ENCODE measurements at regions not wholly inside any gene's neighbourhood (a gene's known extent, or its start where the extent isn't known, plus 50 kb on each side); places are given as distances from the start of the nearest gene placed in this dataset.

DNA sequence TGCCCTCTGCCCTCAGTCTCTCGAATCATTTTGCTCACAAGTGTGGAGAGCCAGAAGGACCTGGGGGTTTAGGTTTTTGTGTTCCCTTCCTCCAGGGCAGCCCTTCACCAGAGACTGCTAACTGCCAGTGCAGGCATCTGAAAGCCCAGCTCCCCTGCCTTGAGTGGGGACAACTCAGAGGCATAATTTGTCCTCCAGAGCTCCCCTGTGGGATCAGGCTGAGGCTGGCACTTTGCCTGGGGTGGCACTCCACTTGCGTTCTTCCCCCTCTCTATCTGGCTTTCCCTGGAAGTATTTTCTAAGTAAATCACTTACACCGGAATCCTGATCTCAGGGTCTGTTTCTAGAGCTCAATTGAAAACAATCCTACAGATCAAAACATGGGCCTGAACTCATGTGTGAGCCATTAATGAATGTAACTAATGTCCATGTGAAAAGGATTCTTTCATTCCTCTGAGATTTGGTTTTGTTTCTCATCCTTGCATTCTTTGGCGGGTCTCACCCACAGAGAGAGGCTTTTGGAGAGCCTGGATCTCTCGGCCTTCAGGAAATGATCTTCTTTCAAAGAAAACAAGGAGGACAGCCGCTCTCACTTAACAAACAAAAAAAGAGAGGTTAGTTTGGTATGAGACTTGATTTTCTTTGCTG, 125.7 kb upstream of the RIPOR2 start:
- peaks cover 16% of the 10 kb centered on the region for H3K4me1 Mint-ChIP-seq
- no peaks in the 10 kb centered on the region for H3K36me3 Mint-ChIP-seq
- ATAC-seq = no peak
- H3K9me3 Mint-ChIP-seq = no peaks in the 10 kb centered on the region
- peak overlapping the region; percentile 3 for H3K27ac Mint-ChIP-seq
- H3K27me3 Mint-ChIP-seq = no peaks in the 10 kb centered on the region
- H3K4me3 Mint-ChIP-seq = no peak overlapping the region

DNA sequence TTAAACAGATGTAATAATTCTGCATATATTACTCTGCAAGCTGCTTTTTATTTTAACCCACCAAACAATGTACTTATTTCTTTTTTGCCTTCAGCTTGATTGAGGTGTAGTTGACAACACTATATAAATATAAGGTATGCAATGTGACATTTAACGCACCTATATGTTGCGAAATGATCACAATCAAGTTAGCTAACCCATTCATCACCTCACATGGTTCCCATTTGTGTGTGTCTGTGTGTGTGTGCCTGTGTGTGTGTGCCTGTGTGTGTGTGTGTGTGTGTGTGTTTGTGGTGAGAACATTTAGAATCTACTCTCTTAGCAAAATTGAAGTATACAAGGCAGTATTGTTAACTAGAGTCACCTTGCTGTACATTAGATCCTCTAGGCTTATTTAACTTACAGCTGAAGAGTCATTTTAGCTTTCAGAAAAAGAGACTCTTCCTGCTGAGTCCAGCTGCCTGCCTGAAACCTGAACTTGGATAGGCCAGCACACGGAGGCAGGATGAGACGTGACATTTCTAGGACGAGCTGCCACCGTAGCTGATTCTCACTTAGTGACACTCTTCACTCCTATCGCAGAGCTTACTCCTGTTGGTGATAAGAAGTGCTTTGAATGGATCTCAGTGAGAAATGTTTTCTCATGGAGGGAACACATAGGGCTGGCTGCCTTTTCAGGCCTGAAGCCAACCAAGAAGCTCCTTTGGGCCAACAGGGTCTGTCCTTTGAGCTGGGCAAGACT, 126.5 kb upstream of the RIPOR2 start:
- ATAC-seq = no peak
- no peak overlapping the region for H3K4me3 Mint-ChIP-seq
- H3K27me3 Mint-ChIP-seq = no peaks in the 10 kb centered on the region
- no peaks in the 10 kb centered on the region for H3K9me3 Mint-ChIP-seq
- H3K4me1 Mint-ChIP-seq = peaks cover 10% of the 10 kb centered on the region
- H3K27ac Mint-ChIP-seq = no peak overlapping the region
- H3K36me3 Mint-ChIP-seq = no peaks in the 10 kb centered on the region

DNA sequence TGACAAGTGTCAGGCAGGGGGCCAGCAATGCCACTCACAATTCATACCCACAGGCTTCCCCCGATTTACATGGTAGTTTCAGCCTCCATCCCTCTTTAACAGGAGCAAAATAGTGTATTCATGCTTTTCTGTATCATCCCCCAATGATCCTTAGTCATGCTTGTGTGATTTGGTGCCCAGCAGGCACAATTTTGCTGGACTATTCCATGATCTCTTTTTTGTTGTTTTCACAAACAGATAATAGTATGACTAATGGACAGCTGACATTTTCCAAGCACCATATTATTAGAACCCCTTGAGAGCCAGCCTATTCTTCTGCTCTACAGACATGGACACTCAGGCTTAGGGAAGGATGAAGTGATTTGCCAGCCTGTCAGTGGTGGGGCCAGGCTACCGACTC, 128.2 kb upstream of the RIPOR2 start:
- no peak for ATAC-seq
- no peaks in the 10 kb centered on the region for H3K27me3 Mint-ChIP-seq
- H3K4me3 Mint-ChIP-seq = no peak overlapping the region
- H3K4me1 Mint-ChIP-seq = no peaks in the 10 kb centered on the region
- no peaks in the 10 kb centered on the region for H3K9me3 Mint-ChIP-seq
- no peak overlapping the region for H3K27ac Mint-ChIP-seq
- no peaks in the 10 kb centered on the region for H3K36me3 Mint-ChIP-seq

- no peaks in the 10 kb centered on the region for H3K9me3 Mint-ChIP-seq
- no peaks in the 10 kb centered on the region for H3K4me1 Mint-ChIP-seq
- no peak overlapping the region for H3K27ac Mint-ChIP-seq
- no peak for ATAC-seq
- H3K36me3 Mint-ChIP-seq = no peaks in the 10 kb centered on the region
- no peaks in the 10 kb centered on the region for H3K27me3 Mint-ChIP-seq
- H3K4me3 Mint-ChIP-seq = no peak overlapping the region
Observed at GRCh38 chr6:25065666-25066065, 129.9 kb upstream of the RIPOR2 start.

DNA sequence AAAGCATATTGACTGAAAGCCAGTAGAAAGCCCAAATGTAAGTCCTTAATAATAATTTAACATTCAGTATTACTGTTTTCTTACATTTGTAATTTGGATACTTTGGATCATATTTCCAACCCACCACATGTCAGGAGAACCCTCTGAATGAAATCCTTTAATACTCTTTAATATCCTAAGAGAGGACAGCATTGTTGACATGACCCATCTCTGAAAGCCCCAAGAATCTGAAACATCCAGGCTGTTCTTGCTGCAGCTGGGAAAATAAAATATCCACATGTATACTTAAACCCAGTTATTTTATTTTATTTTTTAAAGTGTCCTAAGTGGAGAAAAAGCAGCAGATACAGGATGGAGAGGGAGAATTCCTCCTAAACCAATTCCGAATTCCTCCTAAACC, 130.8 kb upstream of the RIPOR2 start:
- Mint-ChIP-seq H3K27ac (no peak overlapping the region), H3K36me3 (no peaks in the 10 kb centered on the region), H3K27me3 (no peaks in the 10 kb centered on the region), H3K4me3 (no peak overlapping the region), H3K9me3 (no peaks in the 10 kb centered on the region), H3K4me1 (no peaks in the 10 kb centered on the region)
- ATAC-seq = no peak

GRCh38 chr6:25068866-25069265, 133.1 kb upstream of the RIPOR2 start:
- ATAC-seq = no peak
- no peaks in the 10 kb centered on the region for H3K27me3 Mint-ChIP-seq

DNA sequence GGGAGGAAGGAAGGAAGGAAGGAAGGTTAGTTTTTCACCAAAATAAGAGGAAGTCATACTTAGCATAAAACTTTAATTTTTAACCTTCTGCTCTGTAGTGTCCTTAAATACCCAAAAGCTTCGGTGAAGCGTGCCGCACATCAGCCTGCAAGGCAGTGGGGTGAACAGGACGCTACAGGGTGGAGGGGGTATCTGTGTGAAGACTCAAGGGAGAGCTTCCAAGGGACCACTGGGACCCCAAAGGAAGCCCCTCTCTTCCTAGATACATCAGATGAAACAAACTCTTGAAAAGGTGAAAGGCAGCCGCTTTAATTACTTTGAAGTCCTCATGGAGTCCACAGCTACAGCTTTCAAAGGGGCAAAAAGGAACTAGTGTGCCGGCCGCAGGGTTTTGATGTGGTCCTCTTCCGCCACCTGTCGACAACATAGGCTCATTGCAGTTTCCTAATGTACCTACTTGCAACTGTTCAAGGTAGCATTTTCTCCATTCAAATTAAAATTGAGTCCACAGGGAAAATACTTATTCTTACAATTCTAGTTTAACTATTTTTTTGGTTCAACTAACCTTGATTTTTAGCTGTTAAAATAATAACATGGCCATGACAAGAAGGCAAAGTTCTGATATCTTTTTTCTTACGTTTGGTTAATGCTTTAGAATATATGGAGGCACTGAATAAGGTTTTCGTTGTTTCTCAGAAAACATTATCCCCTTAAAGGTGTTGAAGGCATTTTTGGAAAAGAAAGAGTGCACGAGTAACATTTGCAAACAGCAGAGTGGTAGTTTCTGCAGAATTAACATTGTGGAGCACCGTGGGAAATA, 135.0 kb upstream of the RIPOR2 start:
- Mint-ChIP-seq H3K4me3 (peak overlapping the region; percentile 85), H3K9me3 (no peaks in the 10 kb centered on the region), H3K27me3 (no peaks in the 10 kb centered on the region), H3K27ac (peak overlapping the region; percentile 96), H3K4me1 (no peaks in the 10 kb centered on the region), H3K36me3 (no peaks in the 10 kb centered on the region)
- peak; percentile 91 for ATAC-seq

More at GRCh38 chr6:25068866-25069265, 133.1 kb upstream of the RIPOR2 start:
- H3K9me3 Mint-ChIP-seq = no peaks in the 10 kb centered on the region
- H3K4me3 Mint-ChIP-seq = no peak overlapping the region
- H3K27ac Mint-ChIP-seq = no peak overlapping the region
- H3K4me1 Mint-ChIP-seq = no peaks in the 10 kb centered on the region
- H3K36me3 Mint-ChIP-seq = no peaks in the 10 kb centered on the region

GRCh38 chr6:25078141-25078540, 142.4 kb upstream of the RIPOR2 start:
- H3K27ac Mint-ChIP-seq = no peak overlapping the region
- no peaks in the 10 kb centered on the region for H3K27me3 Mint-ChIP-seq

GRCh38 chr6:25083784-25084507, 148.2 kb upstream of the RIPOR2 start:
- Mint-ChIP-seq H3K4me1 (no peaks in the 10 kb centered on the region), H3K27ac (no peak overlapping the region), H3K36me3 (peaks cover 12% of the 10 kb centered on the region), H3K4me3 (no peak overlapping the region), H3K27me3 (no peaks in the 10 kb centered on the region), H3K9me3 (no peaks in the 10 kb centered on the region)
- no peak for ATAC-seq

More at GRCh38 chr6:25078141-25078540, 142.4 kb upstream of the RIPOR2 start:
- Mint-ChIP-seq H3K36me3 (peaks cover 12% of the 10 kb centered on the region), H3K4me1 (no peaks in the 10 kb centered on the region), H3K9me3 (no peaks in the 10 kb centered on the region), H3K4me3 (no peak overlapping the region)
- ATAC-seq = no peak

- Mint-ChIP-seq H3K27ac (no peak overlapping the region), H3K9me3 (no peaks in the 10 kb centered on the region), H3K27me3 (no peaks in the 10 kb centered on the region), H3K4me1 (peaks cover 3% of the 10 kb centered on the region), H3K4me3 (no peak overlapping the region), H3K36me3 (peaks cover 14% of the 10 kb centered on the region)
- no peak for ATAC-seq
Observed at GRCh38 chr6:25084508-25084833, 148.7 kb upstream of the RIPOR2 start.

DNA sequence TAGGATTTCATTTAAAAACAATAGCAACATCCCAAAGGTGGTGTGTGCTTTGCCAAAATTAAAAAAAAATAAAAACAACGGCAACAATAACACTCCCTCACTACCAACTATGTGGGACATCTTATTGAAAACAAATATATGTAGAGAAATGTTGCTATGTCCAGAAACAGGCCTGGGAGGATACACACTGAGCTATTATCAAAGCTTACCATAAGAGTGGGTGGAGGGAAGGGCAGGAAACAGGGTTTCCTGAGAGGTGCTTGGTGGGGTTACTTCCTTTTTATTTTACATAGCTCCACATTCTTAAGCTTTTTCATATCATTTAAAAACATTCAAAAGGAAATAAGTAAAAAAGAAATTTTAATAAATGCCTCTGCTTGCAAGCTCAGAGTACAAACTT, 150.0 kb upstream of the RIPOR2 start:
- H3K27me3 Mint-ChIP-seq = no peaks in the 10 kb centered on the region
- H3K9me3 Mint-ChIP-seq = no peaks in the 10 kb centered on the region
- H3K36me3 Mint-ChIP-seq = peaks cover 12% of the 10 kb centered on the region
- ATAC-seq = no peak
- peaks cover 6% of the 10 kb centered on the region for H3K4me1 Mint-ChIP-seq
- no peak overlapping the region for H3K27ac Mint-ChIP-seq
- no peak overlapping the region for H3K4me3 Mint-ChIP-seq

DNA sequence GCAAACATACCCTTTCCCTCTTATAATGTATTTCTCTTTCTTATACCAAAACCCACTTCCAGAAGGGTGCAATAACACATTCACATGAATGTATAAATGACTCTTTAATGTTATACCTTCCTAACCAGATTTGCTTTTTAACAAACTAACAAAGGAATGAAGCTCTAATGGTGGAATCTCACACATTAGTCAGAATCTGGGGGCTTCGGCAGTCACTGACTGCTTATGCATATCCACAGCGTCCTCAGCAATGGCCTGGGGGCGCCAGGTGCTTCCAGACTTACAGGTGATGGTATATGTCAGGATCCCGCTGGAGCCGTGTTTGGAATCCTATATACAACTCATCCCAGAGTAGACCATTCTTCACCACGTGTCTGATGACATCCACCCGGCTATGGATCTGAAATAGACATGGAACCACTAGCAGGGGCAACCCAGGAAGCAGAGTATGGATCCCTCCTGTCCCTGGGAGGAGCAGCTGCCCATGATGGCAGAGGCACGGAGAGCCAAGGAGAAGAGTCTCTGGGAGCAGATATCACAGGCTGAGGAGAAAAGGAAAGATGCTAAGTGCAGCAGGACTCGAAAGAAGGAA, 150.8 kb upstream of the RIPOR2 start:
- H3K4me3 Mint-ChIP-seq = no peak overlapping the region
- H3K36me3 Mint-ChIP-seq = peaks cover 11% of the 10 kb centered on the region
- H3K9me3 Mint-ChIP-seq = no peaks in the 10 kb centered on the region
- H3K4me1 Mint-ChIP-seq = peaks cover 6% of the 10 kb centered on the region
- no peak overlapping the region for H3K27ac Mint-ChIP-seq
- no peak for ATAC-seq
- no peaks in the 10 kb centered on the region for H3K27me3 Mint-ChIP-seq

DNA sequence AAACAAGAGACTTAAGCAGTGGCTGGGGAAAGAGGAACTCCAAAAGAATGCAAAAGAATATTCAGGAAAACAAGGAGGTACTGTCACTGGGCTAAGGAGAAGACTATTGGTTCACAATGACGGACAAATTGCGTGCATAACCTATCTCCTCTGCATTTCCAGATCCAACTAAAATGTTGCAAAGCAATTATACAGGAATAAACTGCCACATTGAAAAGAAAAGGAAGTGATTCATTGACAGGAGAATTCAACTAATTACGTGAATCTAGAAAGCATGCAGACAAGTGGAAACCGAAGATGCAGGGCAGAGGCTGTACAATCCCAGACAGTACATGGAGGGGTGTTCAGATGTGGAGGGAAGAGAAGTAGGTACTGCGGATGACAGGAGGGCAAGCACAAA, 152.8 kb upstream of the RIPOR2 start:
- ATAC-seq = no peak
- Mint-ChIP-seq H3K36me3 (peaks cover 12% of the 10 kb centered on the region), H3K4me1 (peaks cover 6% of the 10 kb centered on the region), H3K4me3 (no peak overlapping the region), H3K27ac (no peak overlapping the region), H3K27me3 (no peaks in the 10 kb centered on the region), H3K9me3 (no peaks in the 10 kb centered on the region)

DNA sequence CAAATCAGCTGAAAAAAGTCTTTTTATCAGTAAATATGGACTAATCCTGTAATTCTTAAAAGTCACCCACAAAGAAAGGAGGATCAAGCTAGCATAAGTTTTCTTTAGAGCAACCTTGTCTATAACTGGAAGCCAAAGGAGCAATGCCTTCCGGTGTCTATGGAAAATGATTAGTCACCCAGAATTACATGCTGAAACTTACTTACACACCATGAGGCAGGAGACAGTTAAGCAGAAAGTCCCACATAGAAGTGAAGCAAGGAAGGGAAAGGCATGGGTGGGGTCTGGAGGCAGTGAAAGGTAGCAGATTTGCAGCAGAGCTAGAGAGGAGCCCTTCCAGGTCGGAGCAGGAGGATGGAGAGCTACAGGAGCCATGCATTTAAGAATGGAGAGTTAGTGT, 153.7 kb upstream of the RIPOR2 start:
- Mint-ChIP-seq H3K4me3 (no peak overlapping the region), H3K9me3 (no peaks in the 10 kb centered on the region), H3K27me3 (no peaks in the 10 kb centered on the region), H3K27ac (no peak overlapping the region), H3K4me1 (peaks cover 6% of the 10 kb centered on the region), H3K36me3 (peaks cover 15% of the 10 kb centered on the region)
- no peak for ATAC-seq

GRCh38 chr6:25094726-25095125, 159.0 kb upstream of the RIPOR2 start:
- Mint-ChIP-seq H3K27me3 (no peaks in the 10 kb centered on the region), H3K9me3 (no peaks in the 10 kb centered on the region), H3K27ac (no peak overlapping the region), H3K36me3 (peaks cover 24% of the 10 kb centered on the region), H3K4me3 (no peak overlapping the region), H3K4me1 (peaks cover under 1% of the 10 kb centered on the region)
- no peak for ATAC-seq

Measured in stimulated activated memory B cell treated with anti-CD40 and anti-IgM and Interleukin-4, amounts not matched to agents 10 μg/mL and 1 μg/mL and 100 μg/mL, for 72 hours (primary cell).